GM23338 (cell line): ENCODE measurements at regions not wholly inside any gene's neighbourhood (a gene's known extent, or its start where the extent isn't known, plus 50 kb on each side); places are given as distances from the start of the nearest gene placed in this dataset.

ENCODE experiments used
- ATAC-seq: fragments of 200-7000 bp; cut with Tn5 transposase; 3 replicates; pipeline ENCODE4 v1.9.1; 2020
- DNase-seq: peaks from one replicate; pipeline ENCODE4 v3.0.0-alpha.2; 2015; ENCODE audit warnings: low spot score
- H2AFZ ChIP-seq: fragments of 200-600 bp; sonication (generic); 2 replicates; pipeline ENCODE4 v1.8.0; 2016; ENCODE audit warnings: antibody characterized with exemption, mild to moderate bottlenecking, moderate library complexity
- H3F3A ChIP-seq: fragments of 200-600 bp; sonication (generic); replicated peaks from 2 replicates; pipeline ENCODE4 v1.8.0; 2017; ENCODE audit warnings: antibody characterized with exemption, mixed run types, low read depth
- H3K27ac ChIP-seq: fragments of 200-600 bp; sonication (generic); 2 replicates; pipeline ENCODE4 v1.6.1; 2016; ENCODE audit warnings: low read depth
- H3K27me3 ChIP-seq: fragments of 200-600 bp; sonication (generic); 2 replicates; pipeline ENCODE4 v1.8.0; 2016; ENCODE audit warnings: mild to moderate bottlenecking, mixed run types, moderate library complexity; ENCODE audit not compliant: insufficient read depth
- H3K36me3 ChIP-seq: fragments of 200-600 bp; sonication (generic); 2 replicates; pipeline ENCODE4 v1.8.0; 2016; ENCODE audit warnings: mild to moderate bottlenecking; ENCODE audit not compliant: insufficient read depth
- H3K4me1 ChIP-seq: fragments of 200-600 bp; sonication (generic); 2 replicates; pipeline ENCODE4 v1.8.0; 2016; ENCODE audit warnings: mild to moderate bottlenecking, moderate library complexity; ENCODE audit not compliant: insufficient read depth
- H3K4me2 ChIP-seq: fragments of 200-600 bp; sonication (generic); 2 replicates; pipeline ENCODE4 v1.7.1; 2017; ENCODE audit warnings: mixed run types
- H3K4me3 ChIP-seq: fragments of 200-600 bp; sonication (generic); 2 replicates; pipeline ENCODE4 v1.6.1; 2016; ENCODE audit warnings: mixed run types
- H3K79me2 ChIP-seq: fragments of 200-600 bp; sonication (generic); replicated peaks from 2 replicates; pipeline ENCODE4 v1.8.0; 2017; ENCODE audit warnings: mild to moderate bottlenecking; ENCODE audit not compliant: insufficient read depth
- H3K9me2 ChIP-seq: fragments of 200-600 bp; sonication (generic); 2 replicates; pipeline ENCODE4 v1.8.0; 2017; ENCODE audit not compliant: insufficient read depth
- H4K20me1 ChIP-seq: fragments of 200-600 bp; sonication (generic); replicated peaks from 2 replicates; pipeline ENCODE4 v1.8.0; 2017; ENCODE audit warnings: mild to moderate bottlenecking; ENCODE audit not compliant: insufficient read depth
- H3K27ac Mint-ChIP-seq: 2 replicates; pipeline ENCODE4 v1.8.0; 2020; ENCODE audit warnings: inconsistent platforms, mild to moderate bottlenecking, moderate library complexity, mixed read lengths
- H3K27me3 Mint-ChIP-seq: 3 replicates; pipeline ENCODE4 v1.8.0; 2022; ENCODE audit warnings: low read depth, mild to moderate bottlenecking, moderate library complexity, mixed read lengths, inconsistent platforms; ENCODE audit not compliant: insufficient read depth, poor library complexity
- H3K36me3 Mint-ChIP-seq: 3 replicates; pipeline ENCODE4 v1.8.0; 2021; ENCODE audit warnings: low read depth, mild to moderate bottlenecking, inconsistent platforms, moderate library complexity, mixed read lengths
- H3K4me1 Mint-ChIP-seq: 3 replicates; pipeline ENCODE4 v1.8.0; 2020; ENCODE audit warnings: mild to moderate bottlenecking, inconsistent platforms, mixed read lengths
- H3K4me3 Mint-ChIP-seq: 3 replicates; pipeline ENCODE4 v1.8.0; 2021; ENCODE audit warnings: moderate library complexity, mild to moderate bottlenecking, inconsistent platforms, mixed read lengths
- H3K9me3 Mint-ChIP-seq: 3 replicates; pipeline ENCODE4 v1.8.0; 2020; ENCODE audit warnings: moderate library complexity, mild to moderate bottlenecking, inconsistent platforms, mixed read lengths
- CREB1 ChIP-seq: fragments of 250-450 bp; sonication (Bioruptor Pico); IDR thresholded peaks from 2 replicates; pipeline ENCODE4 v1.5.0; 2020; ENCODE audit warnings: low read depth, mild to moderate bottlenecking, moderate library complexity
- EZH2 ChIP-seq: fragments of 200-600 bp; sonication (generic); IDR thresholded peaks from one replicate; pipeline ENCODE4 v1.8.0; 2017; ENCODE audit warnings: antibody characterized with exemption, mild to moderate bottlenecking, low read depth; ENCODE audit not compliant: unreplicated experiment
- EZH2phosphoT487 ChIP-seq: fragments of 200-600 bp; sonication (generic); IDR thresholded peaks from one replicate; pipeline ENCODE4 v1.8.1; 2018; ENCODE audit warnings: antibody characterized with exemption; ENCODE audit not compliant: unreplicated experiment
- JUNB ChIP-seq: IDR thresholded peaks from one replicate; pipeline ENCODE4 v1.6.1; 2016; ENCODE audit warnings: antibody characterized with exemption; ENCODE audit not compliant: unreplicated experiment
- NANOG ChIP-seq: IDR thresholded peaks from 2 replicates; pipeline ENCODE4 v1.6.1; 2016; ENCODE audit warnings: antibody characterized with exemption, borderline replicate concordance
- POLR2AphosphoS5 ChIP-seq: IDR thresholded peaks from 2 replicates; pipeline ENCODE4 v1.6.1; 2016; ENCODE audit warnings: antibody characterized with exemption, low read depth
- STAT1 ChIP-seq: IDR thresholded peaks from one replicate; pipeline ENCODE4 v1.6.1; 2016; ENCODE audit warnings: antibody characterized with exemption; ENCODE audit not compliant: unreplicated experiment
- ZNF114 ChIP-seq: fragments of 250-450 bp; sonication (Bioruptor Pico); IDR thresholded peaks from 2 replicates; pipeline ENCODE4 v1.5.0; 2020; ENCODE audit warnings: mild to moderate bottlenecking, moderate library complexity
- ZNF331 ChIP-seq: fragments of 250-450 bp; sonication (Bioruptor Pico); IDR thresholded peaks from 2 replicates; pipeline ENCODE4 v1.5.0; 2020; ENCODE audit warnings: low read depth, mild to moderate bottlenecking, moderate library complexity
- TF ChIP-seq, protein P1 (sequence below): IDR thresholded peaks from 2 replicates; pipeline ENCODE4 v1.6.1; 2016; ENCODE audit warnings: antibody characterized with exemption
- TF ChIP-seq, protein P2 (sequence below), 2 experiments: fragments of 200-600 bp in 1 of 2; sonication (generic) in 1 of 2; conservative IDR thresholded peaks; 2 replicates each; pipeline versions ENCODE4 v1.5.1 to v1.6.1; 2016 to 2017; ENCODE audit warnings: antibody characterized with exemption in 2 of 2, low read depth in 2 of 2, mild to moderate bottlenecking in 2 of 2, moderate library complexity in 1 of 2
- TF ChIP-seq, protein P3 (sequence below): fragments of 250-450 bp; sonication (Bioruptor Pico); IDR thresholded peaks from 2 replicates; pipeline ENCODE4 v1.5.0; 2020; ENCODE audit warnings: mild to moderate bottlenecking, moderate library complexity
- TF ChIP-seq, protein P4 (sequence below): IDR thresholded peaks from one replicate; pipeline ENCODE4 v1.6.1; 2018; ENCODE audit warnings: antibody characterized with exemption; ENCODE audit not compliant: unreplicated experiment

DNA sequence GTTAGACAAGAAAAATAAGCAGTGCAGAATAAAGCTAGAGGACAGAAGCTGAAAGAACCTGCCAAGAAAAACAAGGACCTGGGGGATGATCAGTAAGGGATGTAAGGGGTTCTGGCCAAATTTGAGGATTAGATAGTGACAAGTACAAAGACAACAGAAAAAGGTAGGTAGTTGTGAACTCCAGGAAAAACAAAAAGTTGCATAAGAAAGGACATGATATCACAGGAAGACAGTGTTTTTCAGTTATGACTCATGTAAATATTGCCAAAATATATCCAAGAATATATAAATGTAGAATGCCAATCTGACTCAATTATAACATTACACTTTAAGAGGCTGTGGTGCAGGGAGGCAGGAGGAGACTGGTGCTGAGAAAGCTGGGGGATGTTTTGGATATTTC is 209.8 kb upstream of the SH3BP4 start:
- Histone ChIP-seq H4K20me1 (no peaks in the 10 kb centered on the region), H3K4me1 (no peaks in the 10 kb centered on the region), H3K9me2 (peaks cover 18% of the 10 kb centered on the region; the same call in 1 of the 2 replicates), H3K4me3 (no peak overlapping the region), H3K36me3 (peaks cover 3% of the 10 kb centered on the region; the same call in 1 of the 2 replicates), H3K27ac (no peak overlapping the region), H3K79me2 (no peaks in the 10 kb centered on the region), H3K4me2 (no peak overlapping the region), H3K27me3 (no peaks in the 10 kb centered on the region), H3F3A (no peaks in the 10 kb centered on the region), H2AFZ (no peak overlapping the region)
- H3K27me3 Mint-ChIP-seq = peaks cover 4% of the 10 kb centered on the region
- no peak for ATAC-seq
- no peaks in the 10 kb centered on the region for H3K36me3 Mint-ChIP-seq
- TF ChIP-seq, protein P1, sequence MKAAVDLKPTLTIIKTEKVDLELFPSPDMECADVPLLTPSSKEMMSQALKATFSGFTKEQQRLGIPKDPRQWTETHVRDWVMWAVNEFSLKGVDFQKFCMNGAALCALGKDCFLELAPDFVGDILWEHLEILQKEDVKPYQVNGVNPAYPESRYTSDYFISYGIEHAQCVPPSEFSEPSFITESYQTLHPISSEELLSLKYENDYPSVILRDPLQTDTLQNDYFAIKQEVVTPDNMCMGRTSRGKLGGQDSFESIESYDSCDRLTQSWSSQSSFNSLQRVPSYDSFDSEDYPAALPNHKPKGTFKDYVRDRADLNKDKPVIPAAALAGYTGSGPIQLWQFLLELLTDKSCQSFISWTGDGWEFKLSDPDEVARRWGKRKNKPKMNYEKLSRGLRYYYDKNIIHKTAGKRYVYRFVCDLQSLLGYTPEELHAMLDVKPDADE = no peak
- TF ChIP-seq, protein P2, sequence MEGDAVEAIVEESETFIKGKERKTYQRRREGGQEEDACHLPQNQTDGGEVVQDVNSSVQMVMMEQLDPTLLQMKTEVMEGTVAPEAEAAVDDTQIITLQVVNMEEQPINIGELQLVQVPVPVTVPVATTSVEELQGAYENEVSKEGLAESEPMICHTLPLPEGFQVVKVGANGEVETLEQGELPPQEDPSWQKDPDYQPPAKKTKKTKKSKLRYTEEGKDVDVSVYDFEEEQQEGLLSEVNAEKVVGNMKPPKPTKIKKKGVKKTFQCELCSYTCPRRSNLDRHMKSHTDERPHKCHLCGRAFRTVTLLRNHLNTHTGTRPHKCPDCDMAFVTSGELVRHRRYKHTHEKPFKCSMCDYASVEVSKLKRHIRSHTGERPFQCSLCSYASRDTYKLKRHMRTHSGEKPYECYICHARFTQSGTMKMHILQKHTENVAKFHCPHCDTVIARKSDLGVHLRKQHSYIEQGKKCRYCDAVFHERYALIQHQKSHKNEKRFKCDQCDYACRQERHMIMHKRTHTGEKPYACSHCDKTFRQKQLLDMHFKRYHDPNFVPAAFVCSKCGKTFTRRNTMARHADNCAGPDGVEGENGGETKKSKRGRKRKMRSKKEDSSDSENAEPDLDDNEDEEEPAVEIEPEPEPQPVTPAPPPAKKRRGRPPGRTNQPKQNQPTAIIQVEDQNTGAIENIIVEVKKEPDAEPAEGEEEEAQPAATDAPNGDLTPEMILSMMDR (conservative IDR thresholded peaks at IDR 0.05; ENCODE audit: low read depth in 2 of 2) = no peak
- TF ChIP-seq JUNB = no peak
- no peak for TF ChIP-seq EZH2
- TF ChIP-seq EZH2phosphoT487 = no peak
- no peak for TF ChIP-seq STAT1
- TF ChIP-seq, protein P3, sequence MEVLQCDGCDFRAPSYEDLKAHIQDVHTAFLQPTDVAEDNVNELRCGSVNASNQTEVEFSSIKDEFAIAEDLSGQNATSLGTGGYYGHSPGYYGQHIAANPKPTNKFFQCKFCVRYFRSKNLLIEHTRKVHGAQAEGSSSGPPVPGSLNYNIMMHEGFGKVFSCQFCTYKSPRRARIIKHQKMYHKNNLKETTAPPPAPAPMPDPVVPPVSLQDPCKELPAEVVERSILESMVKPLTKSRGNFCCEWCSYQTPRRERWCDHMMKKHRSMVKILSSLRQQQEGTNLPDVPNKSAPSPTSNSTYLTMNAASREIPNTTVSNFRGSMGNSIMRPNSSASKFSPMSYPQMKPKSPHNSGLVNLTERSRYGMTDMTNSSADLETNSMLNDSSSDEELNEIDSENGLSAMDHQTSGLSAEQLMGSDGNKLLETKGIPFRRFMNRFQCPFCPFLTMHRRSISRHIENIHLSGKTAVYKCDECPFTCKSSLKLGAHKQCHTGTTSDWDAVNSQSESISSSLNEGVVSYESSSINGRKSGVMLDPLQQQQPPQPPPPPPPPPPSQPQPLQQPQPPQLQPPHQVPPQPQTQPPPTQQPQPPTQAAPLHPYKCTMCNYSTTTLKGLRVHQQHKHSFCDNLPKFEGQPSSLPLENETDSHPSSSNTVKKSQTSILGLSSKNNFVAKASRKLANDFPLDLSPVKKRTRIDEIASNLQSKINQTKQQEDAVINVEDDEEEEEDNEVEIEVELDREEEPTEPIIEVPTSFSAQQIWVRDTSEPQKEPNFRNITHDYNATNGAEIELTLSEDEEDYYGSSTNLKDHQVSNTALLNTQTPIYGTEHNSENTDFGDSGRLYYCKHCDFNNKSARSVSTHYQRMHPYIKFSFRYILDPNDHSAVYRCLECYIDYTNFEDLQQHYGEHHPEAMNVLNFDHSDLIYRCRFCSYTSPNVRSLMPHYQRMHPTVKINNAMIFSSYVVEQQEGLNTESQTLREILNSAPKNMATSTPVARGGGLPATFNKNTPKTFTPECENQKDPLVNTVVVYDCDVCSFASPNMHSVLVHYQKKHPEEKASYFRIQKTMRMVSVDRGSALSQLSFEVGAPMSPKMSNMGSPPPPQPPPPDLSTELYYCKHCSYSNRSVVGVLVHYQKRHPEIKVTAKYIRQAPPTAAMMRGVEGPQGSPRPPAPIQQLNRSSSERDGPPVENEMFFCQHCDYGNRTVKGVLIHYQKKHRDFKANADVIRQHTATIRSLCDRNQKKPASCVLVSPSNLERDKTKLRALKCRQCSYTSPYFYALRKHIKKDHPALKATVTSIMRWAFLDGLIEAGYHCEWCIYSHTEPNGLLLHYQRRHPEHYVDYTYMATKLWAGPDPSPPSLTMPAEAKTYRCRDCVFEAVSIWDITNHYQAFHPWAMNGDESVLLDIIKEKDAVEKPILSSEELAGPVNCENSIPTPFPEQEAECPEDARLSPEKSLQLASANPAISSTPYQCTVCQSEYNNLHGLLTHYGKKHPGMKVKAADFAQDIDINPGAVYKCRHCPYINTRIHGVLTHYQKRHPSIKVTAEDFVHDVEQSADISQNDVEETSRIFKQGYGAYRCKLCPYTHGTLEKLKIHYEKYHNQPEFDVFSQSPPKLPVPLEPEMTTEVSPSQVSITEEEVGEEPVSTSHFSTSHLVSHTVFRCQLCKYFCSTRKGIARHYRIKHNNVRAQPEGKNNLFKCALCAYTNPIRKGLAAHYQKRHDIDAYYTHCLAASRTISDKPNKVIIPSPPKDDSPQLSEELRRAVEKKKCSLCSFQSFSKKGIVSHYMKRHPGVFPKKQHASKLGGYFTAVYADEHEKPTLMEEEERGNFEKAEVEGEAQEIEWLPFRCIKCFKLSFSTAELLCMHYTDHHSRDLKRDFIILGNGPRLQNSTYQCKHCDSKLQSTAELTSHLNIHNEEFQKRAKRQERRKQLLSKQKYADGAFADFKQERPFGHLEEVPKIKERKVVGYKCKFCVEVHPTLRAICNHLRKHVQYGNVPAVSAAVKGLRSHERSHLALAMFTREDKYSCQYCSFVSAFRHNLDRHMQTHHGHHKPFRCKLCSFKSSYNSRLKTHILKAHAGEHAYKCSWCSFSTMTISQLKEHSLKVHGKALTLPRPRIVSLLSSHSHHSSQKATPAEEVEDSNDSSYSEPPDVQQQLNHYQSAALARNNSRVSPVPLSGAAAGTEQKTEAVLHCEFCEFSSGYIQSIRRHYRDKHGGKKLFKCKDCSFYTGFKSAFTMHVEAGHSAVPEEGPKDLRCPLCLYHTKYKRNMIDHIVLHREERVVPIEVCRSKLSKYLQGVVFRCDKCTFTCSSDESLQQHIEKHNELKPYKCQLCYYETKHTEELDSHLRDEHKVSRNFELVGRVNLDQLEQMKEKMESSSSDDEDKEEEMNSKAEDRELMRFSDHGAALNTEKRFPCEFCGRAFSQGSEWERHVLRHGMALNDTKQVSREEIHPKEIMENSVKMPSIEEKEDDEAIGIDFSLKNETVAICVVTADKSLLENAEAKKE (CRISPR knock-in tag) = no peak
- TF ChIP-seq CREB1 (CRISPR knock-in tag) = no peak
- TF ChIP-seq POLR2AphosphoS5 = no peak
- TF ChIP-seq, protein P4, sequence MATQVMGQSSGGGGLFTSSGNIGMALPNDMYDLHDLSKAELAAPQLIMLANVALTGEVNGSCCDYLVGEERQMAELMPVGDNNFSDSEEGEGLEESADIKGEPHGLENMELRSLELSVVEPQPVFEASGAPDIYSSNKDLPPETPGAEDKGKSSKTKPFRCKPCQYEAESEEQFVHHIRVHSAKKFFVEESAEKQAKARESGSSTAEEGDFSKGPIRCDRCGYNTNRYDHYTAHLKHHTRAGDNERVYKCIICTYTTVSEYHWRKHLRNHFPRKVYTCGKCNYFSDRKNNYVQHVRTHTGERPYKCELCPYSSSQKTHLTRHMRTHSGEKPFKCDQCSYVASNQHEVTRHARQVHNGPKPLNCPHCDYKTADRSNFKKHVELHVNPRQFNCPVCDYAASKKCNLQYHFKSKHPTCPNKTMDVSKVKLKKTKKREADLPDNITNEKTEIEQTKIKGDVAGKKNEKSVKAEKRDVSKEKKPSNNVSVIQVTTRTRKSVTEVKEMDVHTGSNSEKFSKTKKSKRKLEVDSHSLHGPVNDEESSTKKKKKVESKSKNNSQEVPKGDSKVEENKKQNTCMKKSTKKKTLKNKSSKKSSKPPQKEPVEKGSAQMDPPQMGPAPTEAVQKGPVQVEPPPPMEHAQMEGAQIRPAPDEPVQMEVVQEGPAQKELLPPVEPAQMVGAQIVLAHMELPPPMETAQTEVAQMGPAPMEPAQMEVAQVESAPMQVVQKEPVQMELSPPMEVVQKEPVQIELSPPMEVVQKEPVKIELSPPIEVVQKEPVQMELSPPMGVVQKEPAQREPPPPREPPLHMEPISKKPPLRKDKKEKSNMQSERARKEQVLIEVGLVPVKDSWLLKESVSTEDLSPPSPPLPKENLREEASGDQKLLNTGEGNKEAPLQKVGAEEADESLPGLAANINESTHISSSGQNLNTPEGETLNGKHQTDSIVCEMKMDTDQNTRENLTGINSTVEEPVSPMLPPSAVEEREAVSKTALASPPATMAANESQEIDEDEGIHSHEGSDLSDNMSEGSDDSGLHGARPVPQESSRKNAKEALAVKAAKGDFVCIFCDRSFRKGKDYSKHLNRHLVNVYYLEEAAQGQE = no peak
- no peak for TF ChIP-seq NANOG
- no peak for TF ChIP-seq ZNF331
- TF ChIP-seq ZNF114 (CRISPR knock-in tag) = no peak
- no peak overlapping the region for H3K27ac Mint-ChIP-seq
- H3K4me3 Mint-ChIP-seq = no peak overlapping the region
- peaks cover 7% of the 10 kb centered on the region for H3K4me1 Mint-ChIP-seq
- peaks cover 7% of the 10 kb centered on the region; the same call in 1 of the 3 replicates for H3K9me3 Mint-ChIP-seq
- no peak for DNase-seq
